T-helper 9 cell (primary cell): ENCODE measurements at regions not wholly inside any gene's neighbourhood (a gene's known extent, or its start where the extent isn't known, plus 50 kb on each side); places are given as distances from the start of the nearest gene placed in this dataset.
"Not testable (repeated sequence)": the region's sequence is repeated elsewhere in the genome, so short reads cannot be mapped to it uniquely, and the experiment has no call there.

Experiments
- DNase-seq: peaks from one replicate; pipeline ENCODE4 v3.0.0-alpha.2; 2020

DNA sequence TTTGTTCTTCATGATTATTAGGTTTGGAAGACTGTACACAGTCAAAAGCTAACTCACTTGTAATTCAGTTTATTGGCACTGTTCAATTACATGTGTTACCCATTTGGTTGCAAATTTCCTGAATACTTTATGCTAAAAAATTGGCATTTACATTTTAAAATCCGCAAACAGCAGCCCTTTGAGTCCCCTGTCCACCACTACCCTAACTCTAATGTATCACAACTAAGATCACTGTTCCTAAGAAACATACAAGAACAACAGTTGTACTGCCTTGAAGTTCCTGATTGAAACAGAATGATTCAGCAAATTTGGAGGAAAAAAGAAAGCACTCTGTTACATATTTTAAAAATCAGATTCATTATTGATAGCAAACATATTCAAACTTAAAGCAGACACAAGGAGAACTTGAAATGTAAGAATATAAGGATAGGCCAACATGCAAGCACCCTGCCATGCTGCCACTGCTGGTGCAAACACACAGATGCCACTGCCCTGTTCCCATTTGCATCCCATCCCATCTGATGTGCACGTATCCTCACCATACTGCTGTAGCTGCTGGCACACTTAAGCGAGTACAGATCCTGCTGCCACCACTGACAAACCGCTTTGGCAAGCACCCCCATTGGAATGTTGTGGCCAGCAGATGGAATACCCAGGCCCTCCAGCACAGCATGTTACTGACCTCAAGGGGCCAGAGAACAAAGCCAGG lies 343.4 kb downstream of the PPP1R2C start:
- DNase-seq: no peak

DNA sequence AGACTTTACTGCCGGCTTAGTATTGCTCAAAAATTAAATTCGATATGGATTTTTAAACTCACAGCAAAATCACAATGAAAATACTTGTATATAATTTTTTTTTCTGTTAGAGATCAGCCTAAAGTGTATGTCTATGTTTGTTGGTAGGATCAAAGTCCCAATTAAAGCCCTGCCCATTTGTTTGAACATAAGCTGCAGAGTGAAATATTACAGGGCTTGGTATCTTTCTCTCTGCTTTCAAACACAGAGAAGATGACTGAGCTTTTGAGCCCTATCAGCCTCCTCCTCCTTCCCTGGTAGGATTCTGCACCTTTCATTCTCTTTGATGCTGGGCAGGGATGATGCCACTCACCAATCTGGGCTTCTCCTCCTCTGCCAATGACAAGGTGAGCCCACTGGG lies 345.4 kb downstream of the PPP1R2C start:
- no peak for DNase-seq

DNA sequence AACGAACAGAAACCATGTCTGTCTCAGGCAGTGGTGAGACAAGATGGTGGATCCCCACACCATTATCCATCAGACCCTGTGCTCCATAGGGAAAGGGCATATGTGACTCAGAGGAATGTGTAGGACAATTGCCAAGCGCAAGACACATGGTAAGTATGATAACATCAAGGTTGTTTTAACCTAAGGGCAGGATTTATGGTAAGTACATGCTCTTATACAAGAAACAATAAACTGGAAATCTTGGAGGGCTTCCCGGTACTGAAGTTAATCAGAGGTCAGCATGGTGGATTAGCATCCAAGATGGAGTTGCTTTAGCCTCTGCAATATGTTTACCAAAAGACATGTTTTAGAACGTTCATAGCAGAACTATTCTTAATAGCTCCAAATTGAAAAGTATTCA lies 355.0 kb downstream of the PPP1R2C start:
- DNase-seq: no peak

DNA sequence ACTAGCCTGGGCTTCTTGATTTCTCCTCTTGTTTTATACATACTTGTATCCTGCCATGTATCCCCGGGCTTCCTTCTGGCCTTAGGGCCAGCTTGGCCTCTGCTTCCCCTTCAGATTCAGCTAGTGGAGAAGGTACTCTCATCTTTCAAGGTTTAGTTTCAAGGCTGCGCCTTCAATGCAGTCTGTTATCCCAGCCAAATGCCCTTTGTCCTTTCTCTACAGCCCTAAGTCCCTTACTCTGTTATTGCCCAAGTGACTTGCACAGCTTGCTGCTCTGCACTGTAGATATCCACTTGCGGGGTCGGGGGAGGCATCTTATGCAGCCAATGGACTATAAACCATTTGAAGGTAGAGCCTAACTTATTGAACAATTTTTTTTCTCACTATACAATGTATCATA lies 357.5 kb downstream of the PPP1R2C start:
- DNase-seq: no peak

DNA sequence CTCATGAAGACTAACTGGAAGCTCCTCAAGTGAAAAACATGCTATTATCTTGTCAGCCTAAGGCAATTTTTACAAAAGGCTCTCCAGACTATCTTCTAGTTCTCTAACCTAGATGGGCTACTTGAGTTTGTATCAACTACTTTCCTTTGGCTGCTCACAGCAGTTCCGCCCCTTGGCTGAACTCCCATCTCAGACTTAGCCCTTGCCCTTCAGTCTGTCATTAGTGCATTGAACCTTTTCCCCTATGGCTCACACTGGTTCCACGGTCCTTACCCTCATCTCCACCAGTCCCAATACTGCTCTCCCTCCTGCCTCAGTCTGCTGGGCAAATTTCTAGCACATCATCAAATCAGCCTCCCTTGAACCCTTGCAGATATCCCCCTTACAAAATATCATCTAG lies 362.3 kb downstream of the PPP1R2C start:
- DNase-seq: no peak

DNA sequence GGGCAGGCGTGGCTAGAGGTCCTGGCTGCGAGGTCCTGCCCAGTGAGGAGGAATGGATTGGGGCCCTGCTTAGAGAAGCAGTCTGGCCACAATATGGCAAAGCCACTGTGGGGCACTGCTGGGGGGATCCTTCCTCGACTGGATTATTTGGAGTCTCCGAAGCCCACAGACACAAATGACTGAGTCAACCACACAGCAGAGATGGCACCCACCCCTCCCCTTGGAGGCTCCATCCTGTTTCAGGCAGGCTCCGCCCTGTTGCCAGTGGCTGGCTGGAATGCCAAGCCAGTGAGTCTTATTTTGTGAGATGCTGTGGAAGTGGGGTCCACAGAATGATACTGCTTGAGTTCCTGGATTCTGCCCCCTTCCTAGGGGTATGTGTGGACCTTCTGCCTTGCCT lies 363.9 kb downstream of the PPP1R2C start:
- DNase-seq: no peak

DNA sequence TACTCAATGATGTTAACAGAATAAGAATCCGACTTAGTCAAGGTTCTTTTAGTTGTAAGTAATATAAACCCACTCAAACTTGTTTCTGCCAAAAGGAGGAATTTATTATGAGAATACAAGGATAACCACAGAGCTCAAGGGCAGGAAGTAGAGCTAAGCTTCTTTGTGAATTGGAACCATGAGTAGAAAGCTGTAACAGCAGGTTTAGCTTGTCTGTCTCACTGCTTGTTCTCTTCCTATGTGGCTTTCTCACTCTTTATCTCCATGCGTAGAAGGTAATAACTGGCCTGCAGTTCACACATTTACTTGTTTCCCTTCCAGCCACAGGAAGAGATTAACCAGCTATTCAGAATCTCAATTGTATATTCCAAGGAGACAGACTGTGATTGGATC lies 378.3 kb downstream of the PPP1R2C start:
- no peak for DNase-seq

DNA sequence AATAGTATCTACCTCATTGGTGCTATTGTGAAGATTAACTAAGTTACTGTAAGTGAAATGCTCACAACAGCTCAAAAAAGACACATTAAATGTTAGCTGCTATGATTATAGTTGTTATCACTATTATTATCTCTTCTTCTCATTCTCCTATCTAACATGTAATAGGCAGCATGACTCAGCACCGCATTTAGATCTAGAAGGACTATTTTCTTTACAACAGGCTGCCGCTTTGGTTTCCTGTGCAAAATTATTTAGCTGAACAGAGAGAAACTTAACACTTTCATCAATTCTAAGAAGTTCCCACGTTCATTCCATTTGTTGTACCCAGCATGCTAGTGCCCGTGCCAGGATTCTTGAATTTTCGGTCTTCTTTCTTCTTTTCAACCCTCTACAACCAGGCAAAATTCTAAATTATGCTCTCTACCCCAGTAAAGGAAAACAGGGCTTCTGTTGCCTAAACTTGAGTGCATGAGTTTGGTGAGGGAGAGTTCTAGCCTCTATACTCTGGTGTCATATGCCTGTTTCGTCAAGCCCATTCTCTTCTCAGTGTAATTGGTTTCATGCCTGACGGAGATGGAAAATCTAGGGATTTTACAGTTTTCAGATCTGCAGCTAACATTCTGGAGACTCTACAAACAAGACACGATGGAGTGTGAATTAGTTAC lies 378.9 kb downstream of the PPP1R2C start:
- no peak for DNase-seq

DNA sequence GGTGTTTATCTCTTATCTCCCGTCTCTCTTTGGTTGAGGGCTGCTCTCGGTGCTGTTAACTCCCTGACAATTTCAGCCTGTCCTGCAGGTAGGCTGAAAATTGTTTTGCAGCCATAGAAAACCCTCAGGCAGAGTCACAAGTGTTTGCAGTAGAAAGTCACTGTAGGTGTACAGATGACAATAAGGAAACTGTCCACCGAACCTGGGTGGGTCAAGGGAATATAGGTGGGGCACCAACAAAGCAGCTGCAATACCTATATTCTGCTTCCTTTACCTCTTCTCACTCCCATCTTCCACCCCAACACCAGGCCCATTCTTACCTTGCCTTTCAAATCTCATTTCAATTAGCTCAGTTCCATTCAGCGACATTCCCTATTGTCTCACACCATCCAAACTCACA lies 381.8 kb downstream of the PPP1R2C start:
- no peak for DNase-seq

DNA sequence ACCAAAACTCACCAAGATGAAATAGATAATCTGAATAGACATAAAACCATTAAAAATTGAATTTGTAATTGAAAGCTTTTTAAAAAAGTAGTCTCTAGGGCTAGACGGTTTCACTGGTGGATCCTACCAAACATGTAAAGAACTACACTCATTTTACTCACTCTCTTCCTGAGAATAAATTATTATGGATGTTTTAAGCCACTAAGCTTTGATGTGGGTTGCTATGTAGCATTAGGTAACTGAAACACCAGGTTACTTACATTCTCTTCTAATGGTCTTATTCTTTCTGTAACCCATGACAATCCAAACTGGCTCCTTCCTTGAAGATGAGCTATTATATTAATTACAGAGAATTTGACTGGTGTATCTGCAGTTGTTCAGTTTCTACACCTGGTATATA lies 385.1 kb downstream of the PPP1R2C start:
- DNase-seq: no peak

DNA sequence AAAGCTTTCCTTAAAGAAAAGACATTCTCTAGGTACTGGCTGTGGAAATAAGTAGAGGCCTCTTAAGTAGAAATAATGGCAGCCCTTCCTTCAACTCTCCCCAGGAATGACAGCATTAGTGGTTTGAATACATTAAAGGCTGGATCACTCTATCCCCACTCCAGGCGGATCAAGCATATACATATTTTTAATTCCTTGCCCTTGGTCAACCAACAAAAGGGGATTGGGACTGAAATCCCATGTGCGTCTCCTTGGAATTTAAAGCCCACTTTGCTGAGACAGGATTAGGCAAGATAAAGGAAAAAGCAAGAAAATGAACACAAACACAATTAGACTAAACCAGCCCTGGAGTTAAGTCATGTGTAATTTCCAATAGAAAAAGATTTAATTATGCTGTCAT lies 391.3 kb downstream of the PPP1R2C start:
- DNase-seq: no peak

DNA sequence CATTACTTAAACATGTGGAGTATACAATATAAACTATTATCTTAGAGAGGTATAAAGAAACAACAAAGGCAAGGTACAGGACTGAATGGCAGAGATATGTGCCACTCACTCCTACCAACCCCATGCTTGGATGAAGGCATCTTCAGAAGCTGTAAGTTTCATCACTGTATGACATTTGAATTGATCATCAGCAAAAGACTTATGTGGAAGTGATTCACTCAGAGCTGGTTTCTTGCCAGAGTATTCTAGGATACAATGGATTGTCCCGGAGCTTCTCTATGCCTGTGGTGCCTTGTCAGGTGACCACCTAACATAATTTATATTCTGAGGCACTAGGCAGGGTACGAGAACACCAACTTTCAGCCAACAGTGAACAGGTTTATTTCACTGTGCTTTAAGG lies 392.2 kb downstream of the PPP1R2C start:
- no peak for DNase-seq

DNA sequence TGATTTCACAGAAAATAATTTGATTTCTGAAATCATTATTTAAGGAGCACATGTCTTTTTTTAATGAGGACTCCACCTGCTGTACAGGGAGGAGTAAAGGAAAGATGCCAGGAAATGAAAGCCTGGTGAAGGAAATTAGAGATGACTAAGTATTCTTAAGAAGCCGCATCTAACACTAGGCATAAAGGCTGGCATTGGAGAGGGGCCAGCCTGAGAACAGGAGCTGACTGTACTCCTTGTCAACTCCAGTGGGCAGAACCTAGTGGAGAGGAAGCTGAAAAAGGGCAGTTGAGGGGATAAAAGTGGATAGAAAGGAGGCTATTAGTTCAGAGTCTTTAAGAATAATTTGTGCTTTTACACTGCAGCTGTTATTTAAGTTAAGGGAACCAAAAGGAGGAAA lies 393.0 kb downstream of the PPP1R2C start:
- no peak for DNase-seq

DNA sequence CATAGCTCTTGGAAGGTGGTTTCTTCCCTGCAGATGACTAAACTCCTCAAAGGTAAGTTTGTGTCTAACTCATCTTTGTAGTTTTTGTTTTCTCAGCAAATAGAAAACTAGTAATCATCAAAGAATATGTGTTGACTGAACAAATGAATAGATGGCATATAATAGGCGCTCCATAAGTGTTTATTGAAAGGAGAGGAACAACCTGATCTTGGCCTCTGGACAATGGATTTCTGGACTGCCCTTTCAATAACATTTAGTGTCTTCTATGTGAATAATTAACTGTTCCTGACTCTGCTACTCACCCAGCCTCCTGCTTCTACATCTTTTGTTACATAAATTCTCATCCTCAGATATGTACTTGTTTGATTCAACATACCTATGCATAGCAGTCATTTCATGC lies 399.1 kb downstream of the PPP1R2C start:
- DNase-seq: no peak

DNA sequence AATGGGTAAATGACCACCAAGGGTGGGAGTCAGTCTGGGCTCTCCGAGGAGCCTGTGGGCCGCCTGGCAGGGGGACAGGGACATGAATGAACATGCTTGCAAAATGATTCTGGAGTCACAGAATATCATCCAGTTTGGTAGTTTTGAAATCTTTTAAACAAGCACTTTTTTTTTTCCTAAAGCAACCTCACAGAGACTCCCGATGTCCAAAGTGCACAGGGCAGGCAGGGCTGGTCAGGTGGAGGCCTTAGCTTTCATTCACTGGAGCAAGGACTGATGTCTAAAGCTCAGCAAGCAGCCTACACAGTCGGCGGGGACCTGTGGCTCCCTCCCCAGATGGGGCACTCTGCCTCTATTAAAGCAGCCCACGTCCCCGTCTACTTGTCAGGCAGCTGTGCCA lies 402.9 kb downstream of the PPP1R2C start:
- DNase-seq: no peak

DNA sequence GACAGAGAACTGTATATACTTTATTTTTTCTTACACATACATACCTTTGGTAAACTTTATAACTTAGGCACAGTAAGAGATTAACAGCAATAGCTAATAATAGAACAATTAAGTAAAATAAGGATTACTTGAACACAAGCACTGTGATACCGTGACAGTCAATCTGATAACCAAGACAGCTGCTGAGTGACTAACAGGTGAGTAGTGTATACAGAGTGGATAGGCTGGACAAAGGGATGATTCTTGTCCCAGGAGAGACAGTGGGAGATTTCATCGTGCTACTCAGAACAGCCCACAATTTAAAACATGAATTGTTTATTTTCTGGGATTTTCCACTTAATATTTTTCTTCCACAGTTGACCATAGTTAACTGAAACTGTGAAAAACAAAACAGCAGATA lies 411.8 kb downstream of the PPP1R2C start:
- no peak for DNase-seq

DNA sequence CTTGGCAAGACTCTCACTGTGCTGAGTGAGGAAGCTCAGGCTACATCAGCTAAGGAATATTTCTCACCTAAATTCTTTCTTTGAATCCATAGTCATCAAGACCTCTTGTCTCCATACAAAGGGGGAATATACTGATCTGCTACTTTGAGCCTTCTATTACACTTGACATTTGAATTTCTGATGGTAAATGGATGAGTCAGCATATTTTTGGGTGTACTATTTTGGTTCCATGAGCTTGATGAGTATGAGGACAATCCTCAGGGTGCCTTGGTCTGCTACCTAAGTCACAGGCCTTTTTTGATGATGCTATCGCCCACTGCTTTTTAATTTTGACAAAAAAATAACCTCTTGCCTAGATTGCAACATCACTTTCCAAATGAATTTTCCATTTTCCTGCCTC lies 415.7 kb downstream of the PPP1R2C start:
- DNase-seq: no peak

DNA sequence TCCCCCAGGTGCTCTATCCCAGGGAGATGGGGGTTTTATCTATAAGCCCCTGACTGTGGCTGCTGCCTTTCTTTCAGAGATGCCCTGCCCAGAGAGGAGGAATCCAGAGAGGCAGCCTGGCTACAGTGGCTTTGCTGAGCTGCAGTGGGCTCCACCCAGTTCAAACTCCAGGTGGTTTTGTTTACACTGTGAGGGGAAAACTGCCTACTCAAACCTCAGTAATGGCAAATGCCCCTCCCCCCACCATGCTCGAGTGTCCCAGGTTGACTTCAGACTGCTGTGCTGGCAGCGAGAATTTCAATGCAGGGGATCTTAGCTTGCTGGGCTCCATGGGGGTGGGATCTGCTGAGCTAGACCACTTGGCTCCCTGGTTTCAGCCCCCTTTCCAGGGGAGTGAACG lies 419.6 kb upstream of the CASK start:
- not testable (repeated sequence) for DNase-seq
